ENCODE measurements at regions not wholly inside any gene's neighbourhood (a gene's known extent, or its start where the extent isn't known, plus 50 kb on each side); places are given as distances from the start of the nearest gene placed in this dataset.

GRCh38 chr1:163421701-163422100 is 99.9 kb downstream of the NUF2 start:
- TF ChIP-seq EP300 (IDR thresholded peaks at IDR 0.05; ENCODE audit: borderline replicate concordance) (no peak), TCF12 (IDR thresholded peaks at IDR 0.05; ENCODE audit: low read depth) (no peak), TAF1 (IDR thresholded peaks at IDR 0.05; ENCODE audit: low read depth) (no peak), CEBPB (IDR thresholded peaks at IDR 0.05) (no peak), RAD21 (IDR thresholded peaks at IDR 0.05; ENCODE audit: low read depth) (no peak), CREB1 (IDR thresholded peaks at IDR 0.05; ENCODE audit: low read depth) (no peak), FOXM1 (IDR thresholded peaks at IDR 0.05; ENCODE audit: borderline replicate concordance, low read depth) (no peak), EGR1 (IDR thresholded peaks at IDR 0.05) (no peak), YY1 (IDR thresholded peaks at IDR 0.05; ENCODE audit: low read depth) (no peak), ZBTB7A (IDR thresholded peaks at IDR 0.05; ENCODE audit: low read depth) (no peak), TEAD4 (IDR thresholded peaks at IDR 0.05) (no peak), NFIC (IDR thresholded peaks at IDR 0.05) (no peak)
- TF ChIP-seq, protein P1, sequence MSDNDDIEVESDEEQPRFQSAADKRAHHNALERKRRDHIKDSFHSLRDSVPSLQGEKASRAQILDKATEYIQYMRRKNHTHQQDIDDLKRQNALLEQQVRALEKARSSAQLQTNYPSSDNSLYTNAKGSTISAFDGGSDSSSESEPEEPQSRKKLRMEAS (IDR thresholded peaks at IDR 0.05) = no peak
- TF ChIP-seq, protein P2, sequence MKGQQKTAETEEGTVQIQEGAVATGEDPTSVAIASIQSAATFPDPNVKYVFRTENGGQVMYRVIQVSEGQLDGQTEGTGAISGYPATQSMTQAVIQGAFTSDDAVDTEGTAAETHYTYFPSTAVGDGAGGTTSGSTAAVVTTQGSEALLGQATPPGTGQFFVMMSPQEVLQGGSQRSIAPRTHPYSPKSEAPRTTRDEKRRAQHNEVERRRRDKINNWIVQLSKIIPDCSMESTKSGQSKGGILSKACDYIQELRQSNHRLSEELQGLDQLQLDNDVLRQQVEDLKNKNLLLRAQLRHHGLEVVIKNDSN (IDR thresholded peaks at IDR 0.05) = no peak
- TF ChIP-seq, protein P3, sequence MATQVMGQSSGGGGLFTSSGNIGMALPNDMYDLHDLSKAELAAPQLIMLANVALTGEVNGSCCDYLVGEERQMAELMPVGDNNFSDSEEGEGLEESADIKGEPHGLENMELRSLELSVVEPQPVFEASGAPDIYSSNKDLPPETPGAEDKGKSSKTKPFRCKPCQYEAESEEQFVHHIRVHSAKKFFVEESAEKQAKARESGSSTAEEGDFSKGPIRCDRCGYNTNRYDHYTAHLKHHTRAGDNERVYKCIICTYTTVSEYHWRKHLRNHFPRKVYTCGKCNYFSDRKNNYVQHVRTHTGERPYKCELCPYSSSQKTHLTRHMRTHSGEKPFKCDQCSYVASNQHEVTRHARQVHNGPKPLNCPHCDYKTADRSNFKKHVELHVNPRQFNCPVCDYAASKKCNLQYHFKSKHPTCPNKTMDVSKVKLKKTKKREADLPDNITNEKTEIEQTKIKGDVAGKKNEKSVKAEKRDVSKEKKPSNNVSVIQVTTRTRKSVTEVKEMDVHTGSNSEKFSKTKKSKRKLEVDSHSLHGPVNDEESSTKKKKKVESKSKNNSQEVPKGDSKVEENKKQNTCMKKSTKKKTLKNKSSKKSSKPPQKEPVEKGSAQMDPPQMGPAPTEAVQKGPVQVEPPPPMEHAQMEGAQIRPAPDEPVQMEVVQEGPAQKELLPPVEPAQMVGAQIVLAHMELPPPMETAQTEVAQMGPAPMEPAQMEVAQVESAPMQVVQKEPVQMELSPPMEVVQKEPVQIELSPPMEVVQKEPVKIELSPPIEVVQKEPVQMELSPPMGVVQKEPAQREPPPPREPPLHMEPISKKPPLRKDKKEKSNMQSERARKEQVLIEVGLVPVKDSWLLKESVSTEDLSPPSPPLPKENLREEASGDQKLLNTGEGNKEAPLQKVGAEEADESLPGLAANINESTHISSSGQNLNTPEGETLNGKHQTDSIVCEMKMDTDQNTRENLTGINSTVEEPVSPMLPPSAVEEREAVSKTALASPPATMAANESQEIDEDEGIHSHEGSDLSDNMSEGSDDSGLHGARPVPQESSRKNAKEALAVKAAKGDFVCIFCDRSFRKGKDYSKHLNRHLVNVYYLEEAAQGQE (IDR thresholded peaks at IDR 0.05; ENCODE audit: low read depth) = no peak

- TF ChIP-seq, protein P1 (IDR thresholded peaks at IDR 0.05) = no peak
- no peak for TF ChIP-seq RAD21 (IDR thresholded peaks at IDR 0.05; ENCODE audit: low read depth)
- no peak for TF ChIP-seq FOXM1 (IDR thresholded peaks at IDR 0.05; ENCODE audit: borderline replicate concordance, low read depth)
- no peak for TF ChIP-seq CREB1 (IDR thresholded peaks at IDR 0.05; ENCODE audit: low read depth)
- no peak for TF ChIP-seq NFIC (IDR thresholded peaks at IDR 0.05)
Observed at GRCh38 chr1:163422738-163423404, 101.1 kb downstream of the NUF2 start.

GRCh38 chr1:163426505-163427251 is 104.9 kb downstream of the NUF2 start:
- TF ChIP-seq TAF1 (IDR thresholded peaks at IDR 0.05; ENCODE audit: low read depth) (no peak), TEAD4 (IDR thresholded peaks at IDR 0.05) (no peak), EP300 (IDR thresholded peaks at IDR 0.05; ENCODE audit: borderline replicate concordance) (no peak), RAD21 (IDR thresholded peaks at IDR 0.05; ENCODE audit: low read depth) (no peak), CEBPB (IDR thresholded peaks at IDR 0.05) (no peak), CREB1 (IDR thresholded peaks at IDR 0.05; ENCODE audit: low read depth) (no peak), YY1 (IDR thresholded peaks at IDR 0.05; ENCODE audit: low read depth) (no peak), TCF12 (IDR thresholded peaks at IDR 0.05; ENCODE audit: low read depth) (no peak), FOXM1 (IDR thresholded peaks at IDR 0.05; ENCODE audit: borderline replicate concordance, low read depth) (no peak), ZBTB7A (IDR thresholded peaks at IDR 0.05; ENCODE audit: low read depth) (no peak), EGR1 (IDR thresholded peaks at IDR 0.05) (no peak), NFIC (IDR thresholded peaks at IDR 0.05) (no peak)
- TF ChIP-seq, protein P3 (IDR thresholded peaks at IDR 0.05; ENCODE audit: low read depth) = no peak
- TF ChIP-seq, protein P1 (IDR thresholded peaks at IDR 0.05) = no peak
- TF ChIP-seq, protein P2 (IDR thresholded peaks at IDR 0.05) = no peak

- TF ChIP-seq EP300 (IDR thresholded peaks at IDR 0.05; ENCODE audit: borderline replicate concordance) = no peak
- TF ChIP-seq, protein P3 (IDR thresholded peaks at IDR 0.05; ENCODE audit: low read depth) = no peak
- TF ChIP-seq, protein P2 (IDR thresholded peaks at IDR 0.05) = no peak
- no peak for TF ChIP-seq CEBPB (IDR thresholded peaks at IDR 0.05)
- TF ChIP-seq TEAD4 (IDR thresholded peaks at IDR 0.05) = no peak
- TF ChIP-seq ZBTB7A (IDR thresholded peaks at IDR 0.05; ENCODE audit: low read depth) = no peak
- TF ChIP-seq YY1 (IDR thresholded peaks at IDR 0.05; ENCODE audit: low read depth) = no peak
- no peak for TF ChIP-seq RAD21 (IDR thresholded peaks at IDR 0.05; ENCODE audit: low read depth)
- no peak for TF ChIP-seq NFIC (IDR thresholded peaks at IDR 0.05)
- TF ChIP-seq FOXM1 (IDR thresholded peaks at IDR 0.05; ENCODE audit: borderline replicate concordance, low read depth) = no peak
- TF ChIP-seq, protein P1 (IDR thresholded peaks at IDR 0.05) = no peak
- no peak for TF ChIP-seq TCF12 (IDR thresholded peaks at IDR 0.05; ENCODE audit: low read depth)
- no peak for TF ChIP-seq TAF1 (IDR thresholded peaks at IDR 0.05; ENCODE audit: low read depth)
- TF ChIP-seq EGR1 (IDR thresholded peaks at IDR 0.05) = no peak
- TF ChIP-seq CREB1 (IDR thresholded peaks at IDR 0.05; ENCODE audit: low read depth) = no peak
Observed at GRCh38 chr1:163427279-163427678, 105.5 kb downstream of the NUF2 start.
